NCI-H2196 (cell line): ENCODE measurements at regions not wholly inside any gene's neighbourhood (a gene's known extent, or its start where the extent isn't known, plus 50 kb on each side); places are given as distances from the start of the nearest gene placed in this dataset.

Experiments used
- DNase-seq: peaks from one replicate; lab custom pipeline; 2025; ENCODE audit not compliant: unreplicated experiment; lab: John Stamatoyannopoulos, UW

GRCh38 chr13:73480779-73481559, 422.2 kb downstream of the KLF5 start:
- no peak for DNase-seq

- DNase-seq = no peak
These were observed 421.1 kb downstream of the KLF5 start for GRCh38 chr13:73479856-73480255.

- no peak for DNase-seq
These were observed 420.5 kb downstream of the KLF5 start for GRCh38 chr13:73479351-73479750.

- DNase-seq = no peak
These were observed 418.6 kb downstream of the KLF5 start for GRCh38 chr13:73477441-73477840.

- no peak for DNase-seq
These were observed 414.2 kb downstream of the KLF5 start for GRCh38 chr13:73473016-73473415.

GRCh38 chr13:73467125-73467524, 408.3 kb downstream of the KLF5 start:
- DNase-seq = no peak

GRCh38 chr13:73466561-73466960, 407.8 kb downstream of the KLF5 start:
- DNase-seq = no peak

- no peak for DNase-seq
These were observed 406.8 kb downstream of the KLF5 start for GRCh38 chr13:73465617-73465971.

GRCh38 chr13:73464758-73465616, 406.2 kb downstream of the KLF5 start:
- DNase-seq = no peak

- DNase-seq = no peak
These were observed 403.4 kb downstream of the KLF5 start for GRCh38 chr13:73462241-73462640.

- DNase-seq = no peak
These were observed 392.6 kb downstream of the KLF5 start for GRCh38 chr13:73451221-73452029.

- DNase-seq = no peak
These were observed 391.8 kb downstream of the KLF5 start for GRCh38 chr13:73450583-73450982.

- DNase-seq = no peak
These were observed 390.4 kb downstream of the KLF5 start for GRCh38 chr13:73449252-73449651.

GRCh38 chr13:73440296-73440895, 381.6 kb downstream of the KLF5 start:
- no peak for DNase-seq

- DNase-seq = no peak
These were observed 375.1 kb downstream of the KLF5 start for GRCh38 chr13:73433890-73434289.

GRCh38 chr13:73433458-73433857, 374.7 kb downstream of the KLF5 start:
- no peak for DNase-seq

GRCh38 chr13:73429701-73430100, 370.9 kb downstream of the KLF5 start:
- DNase-seq = no peak

- no peak for DNase-seq
These were observed 369.9 kb downstream of the KLF5 start for GRCh38 chr13:73428706-73429105.

GRCh38 chr13:73428137-73428536, 369.3 kb downstream of the KLF5 start:
- DNase-seq = no peak

GRCh38 chr13:73422973-73423372, 364.2 kb downstream of the KLF5 start:
- no peak for DNase-seq

- peak; percentile 21 for DNase-seq
These were observed 362.6 kb downstream of the KLF5 start for GRCh38 chr13:73421310-73421912.
